Dedifferentiated amniotic fluid mesenchymal stem cell (primary cell): ENCODE measurements at regions not wholly inside any gene's neighbourhood (a gene's known extent, or its start where the extent isn't known, plus 50 kb on each side); places are given as distances from the start of the nearest gene placed in this dataset.

Source experiments
- DNase-seq: peaks from one replicate; pipeline ENCODE4 v3.0.0-alpha.2; 2016; ENCODE audit errors: extremely low spot score

- DNase-seq: no peak
These were observed 361.1 kb upstream of the NUDT12 start for GRCh38 chr5:103923616-103924168.

DNA sequence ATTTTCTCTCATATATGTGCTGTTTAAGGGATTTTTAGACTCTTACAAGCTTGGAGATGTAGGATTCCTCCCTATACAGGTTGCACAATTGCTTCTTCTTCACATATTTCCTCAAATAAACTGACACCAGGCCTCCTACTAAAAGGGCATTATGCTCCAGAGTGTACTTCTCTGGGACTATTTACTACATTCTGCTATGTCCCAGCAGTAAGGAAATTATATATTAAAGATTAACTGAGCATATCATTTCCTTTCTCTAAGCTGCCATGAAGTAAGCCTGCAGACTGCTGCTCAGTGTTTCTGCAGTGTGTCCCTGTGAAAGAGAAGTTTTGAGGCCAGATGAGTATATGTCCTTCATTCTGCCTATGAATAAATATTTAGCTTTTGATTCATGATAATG lies 356.9 kb upstream of the NUDT12 start:
- DNase-seq: no peak

DNA sequence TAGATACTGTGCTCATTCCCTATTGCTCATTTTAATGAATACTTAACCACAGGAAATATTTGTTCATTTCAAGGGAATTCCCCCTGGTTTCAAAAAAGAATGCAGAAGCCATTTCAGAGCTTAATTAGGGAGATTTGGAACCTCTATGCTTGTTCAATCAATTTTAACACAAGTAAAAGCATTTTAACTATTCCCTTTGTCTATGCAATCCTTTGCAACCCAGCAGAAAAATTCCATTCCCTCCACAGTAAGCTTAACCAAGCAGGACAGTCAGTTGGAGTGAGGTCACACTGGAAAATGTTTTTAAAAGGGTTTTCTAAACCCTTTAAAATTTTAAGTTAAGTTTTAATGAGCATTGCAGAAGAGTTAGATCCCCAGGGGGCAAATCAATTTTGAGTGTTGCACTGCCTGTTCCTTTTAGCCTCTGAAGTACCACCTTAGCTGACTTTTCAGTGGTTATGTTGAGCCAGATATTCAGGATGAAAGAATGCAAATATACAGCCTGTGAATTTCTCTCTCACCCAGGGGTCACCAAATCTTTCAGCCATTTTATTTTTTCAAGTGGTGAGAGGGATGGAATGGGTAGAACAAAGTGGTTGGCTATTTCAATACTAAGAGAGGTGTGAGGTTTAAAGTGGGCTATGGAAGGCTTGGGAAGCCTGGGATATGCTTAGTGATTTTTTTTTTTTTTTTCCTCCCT lies 356.2 kb upstream of the NUDT12 start:
- DNase-seq: peak; percentile 94

- no peak for DNase-seq
These were observed 352.5 kb upstream of the NUDT12 start for GRCh38 chr5:103915081-103915480.

GRCh38 chr5:103910786-103911185 lies 348.2 kb upstream of the NUDT12 start:
- DNase-seq: no peak

DNA sequence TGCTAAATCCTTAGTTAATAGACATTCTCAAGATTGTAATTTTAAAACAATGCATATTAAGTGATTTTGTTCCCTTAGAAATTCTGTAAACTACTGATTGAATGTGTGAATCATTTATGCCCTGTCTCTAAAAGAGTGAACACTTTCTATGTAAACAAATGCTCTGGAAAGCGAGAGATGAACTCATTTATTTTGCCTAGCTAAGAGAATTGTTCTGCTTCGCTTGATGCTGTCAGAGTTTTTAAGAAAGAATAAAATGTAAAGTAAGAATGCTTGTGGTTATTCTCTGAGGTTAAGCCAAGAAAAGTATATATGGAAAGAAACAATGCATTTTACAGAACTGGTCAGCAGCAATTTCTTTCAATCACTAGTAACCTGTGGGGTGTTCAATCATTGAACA lies 347.4 kb upstream of the NUDT12 start:
- DNase-seq: no peak

DNA sequence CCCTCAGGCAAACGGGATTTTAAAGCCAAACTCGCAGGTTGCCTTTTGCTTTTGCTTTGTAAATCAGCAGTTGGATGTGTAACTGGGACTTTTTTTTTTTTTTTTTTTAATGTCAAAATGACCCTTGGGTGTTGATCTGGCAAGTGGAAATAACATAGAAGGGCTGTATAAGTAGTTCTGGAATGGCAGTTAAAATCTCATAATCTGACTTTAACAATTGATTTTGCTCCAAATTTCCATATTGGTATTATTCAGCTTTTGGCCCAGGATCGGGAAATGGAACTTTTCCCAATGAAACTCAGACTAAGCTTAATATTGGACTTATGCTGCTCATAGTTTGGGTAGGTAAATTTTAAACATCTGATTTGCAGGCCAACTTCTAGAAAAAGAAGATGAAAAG lies 346.8 kb upstream of the NUDT12 start:
- no peak for DNase-seq

DNA sequence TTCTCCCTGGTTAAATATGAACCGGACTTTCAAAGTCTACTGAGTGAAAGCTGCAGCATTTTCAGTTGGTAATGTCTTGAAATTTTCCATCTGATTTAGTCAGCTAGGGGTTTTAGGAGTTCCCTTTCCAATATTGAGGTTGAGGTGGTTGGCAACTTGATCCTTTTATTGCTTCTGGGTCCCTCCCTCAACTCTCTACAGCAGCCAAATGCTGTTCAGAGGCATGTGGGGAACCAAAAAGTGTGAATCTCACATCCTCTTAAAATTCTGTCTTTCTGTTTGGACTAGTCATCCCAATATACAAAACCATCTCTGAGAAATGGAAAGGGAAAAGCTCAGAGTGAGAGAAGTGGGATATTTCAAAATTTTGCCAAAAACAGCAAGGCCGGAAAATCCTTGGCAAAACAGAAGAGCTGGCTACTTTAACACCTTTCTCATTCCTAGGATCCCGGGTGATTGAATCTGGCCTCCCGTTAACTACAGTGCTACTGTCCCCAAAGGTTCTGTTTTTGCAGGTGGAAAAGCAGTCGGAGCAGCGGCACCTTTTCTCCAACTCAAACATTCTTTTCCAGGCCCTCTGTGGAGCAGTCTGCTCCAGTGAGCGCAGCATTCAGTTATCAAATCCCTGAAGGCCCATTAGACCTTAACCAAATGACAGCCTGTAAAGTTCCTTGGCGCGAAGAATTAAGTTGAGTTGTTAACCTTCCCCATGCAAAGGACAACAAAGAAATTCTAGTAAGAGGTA lies 345.9 kb upstream of the NUDT12 start:
- no peak for DNase-seq

- no peak for DNase-seq
These were observed 344.4 kb upstream of the NUDT12 start for GRCh38 chr5:103907001-103907400.

DNA sequence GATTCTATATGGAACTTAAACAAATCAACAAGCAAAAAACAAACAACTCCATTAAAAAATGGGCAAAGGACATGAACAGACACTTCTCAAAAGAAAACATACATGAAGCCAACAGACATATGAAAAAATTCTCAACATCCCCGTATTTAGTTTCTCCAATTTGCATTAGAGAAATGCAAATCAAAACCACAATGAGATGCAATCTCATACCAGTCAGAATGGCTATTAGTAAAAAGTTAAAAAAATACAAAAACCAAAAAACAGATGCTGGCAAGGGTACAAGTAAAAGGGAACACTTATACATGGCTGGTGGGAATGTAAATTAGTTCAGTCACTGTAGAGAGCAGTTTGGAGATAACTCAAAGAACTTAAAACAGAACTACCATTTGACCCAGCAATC lies 342.1 kb upstream of the NUDT12 start:
- DNase-seq: no peak

DNA sequence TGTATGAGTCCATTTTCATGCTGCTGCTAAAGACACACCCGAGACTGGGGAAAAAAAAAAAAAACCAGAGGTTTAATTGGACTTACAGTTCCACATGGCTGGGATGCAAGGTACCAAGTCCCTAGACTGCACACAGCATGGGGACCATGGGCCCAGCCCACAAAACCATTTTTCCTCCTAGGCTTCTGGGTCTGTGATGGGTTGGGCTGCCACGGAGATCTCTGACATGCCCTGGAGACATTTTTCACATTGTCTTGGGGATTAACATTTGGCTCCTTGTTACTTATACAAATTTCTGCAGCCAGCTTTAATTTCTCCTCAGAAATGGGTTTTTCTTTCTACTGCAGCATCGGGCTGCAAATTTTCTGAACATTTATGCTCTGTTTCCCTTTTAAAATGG lies 340.3 kb upstream of the NUDT12 start:
- no peak for DNase-seq

GRCh38 chr5:103901885-103902284 lies 339.3 kb upstream of the NUDT12 start:
- no peak for DNase-seq

DNA sequence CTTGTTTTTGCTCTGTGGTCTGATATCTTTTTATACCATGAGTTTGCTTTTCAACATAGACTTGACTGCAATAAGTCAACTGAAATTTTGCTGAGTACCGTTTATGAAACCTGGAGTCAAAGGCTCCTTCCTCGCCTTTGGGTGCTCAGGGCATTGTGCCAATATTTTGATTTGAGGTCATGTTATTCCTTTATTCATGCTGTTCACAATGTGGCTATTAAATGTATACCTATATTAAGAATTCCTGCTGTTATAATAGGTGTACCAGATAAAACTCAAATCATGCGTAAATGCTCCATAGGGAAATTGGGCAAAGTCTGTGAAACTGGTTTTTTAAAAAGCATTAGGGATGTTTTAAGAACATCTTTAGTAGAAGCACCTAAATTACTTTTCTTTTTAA lies 334.0 kb upstream of the NUDT12 start:
- DNase-seq: no peak

GRCh38 chr5:103895738-103896137 lies 333.1 kb upstream of the NUDT12 start:
- DNase-seq: no peak

- peak; percentile 45 for DNase-seq
These were observed 332.3 kb upstream of the NUDT12 start for GRCh38 chr5:103894882-103895281.

- no peak for DNase-seq
These were observed 328.6 kb upstream of the NUDT12 start for GRCh38 chr5:103891151-103891550.

- no peak for DNase-seq
These were observed 327.7 kb upstream of the NUDT12 start for GRCh38 chr5:103890313-103890712.

- no peak for DNase-seq
These were observed 327.1 kb upstream of the NUDT12 start for GRCh38 chr5:103889500-103890209.

GRCh38 chr5:103886826-103887225 lies 324.2 kb upstream of the NUDT12 start:
- DNase-seq: no peak

DNA sequence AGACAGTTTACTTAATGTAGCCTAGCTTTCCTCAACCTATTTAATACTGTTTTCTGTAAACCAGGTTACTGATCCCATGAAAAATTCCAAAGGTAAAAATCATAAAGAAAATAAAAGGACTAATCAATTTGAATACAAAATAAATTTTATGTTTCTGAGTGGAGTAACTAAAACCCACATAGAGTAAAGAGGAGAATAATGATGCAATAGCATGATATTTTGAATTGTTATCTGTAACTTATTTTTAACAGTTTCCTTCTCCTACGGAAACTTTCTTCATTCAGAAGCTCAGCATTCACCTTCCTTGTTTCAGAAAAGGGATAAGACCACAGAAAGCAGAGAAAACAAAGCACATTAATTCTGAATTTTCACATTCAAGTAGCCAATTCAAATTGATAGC lies 320.6 kb upstream of the NUDT12 start:
- DNase-seq: no peak

GRCh38 chr5:103881560-103881959 lies 319.0 kb upstream of the NUDT12 start:
- DNase-seq: no peak

GRCh38 chr5:103867857-103868598 lies 305.4 kb upstream of the NUDT12 start:
- DNase-seq: no peak
